ENCODE measurements at regions not wholly inside any gene's neighbourhood (a gene's known extent, or its start where the extent isn't known, plus 50 kb on each side); places are given as distances from the start of the nearest gene placed in this dataset.

DNA sequence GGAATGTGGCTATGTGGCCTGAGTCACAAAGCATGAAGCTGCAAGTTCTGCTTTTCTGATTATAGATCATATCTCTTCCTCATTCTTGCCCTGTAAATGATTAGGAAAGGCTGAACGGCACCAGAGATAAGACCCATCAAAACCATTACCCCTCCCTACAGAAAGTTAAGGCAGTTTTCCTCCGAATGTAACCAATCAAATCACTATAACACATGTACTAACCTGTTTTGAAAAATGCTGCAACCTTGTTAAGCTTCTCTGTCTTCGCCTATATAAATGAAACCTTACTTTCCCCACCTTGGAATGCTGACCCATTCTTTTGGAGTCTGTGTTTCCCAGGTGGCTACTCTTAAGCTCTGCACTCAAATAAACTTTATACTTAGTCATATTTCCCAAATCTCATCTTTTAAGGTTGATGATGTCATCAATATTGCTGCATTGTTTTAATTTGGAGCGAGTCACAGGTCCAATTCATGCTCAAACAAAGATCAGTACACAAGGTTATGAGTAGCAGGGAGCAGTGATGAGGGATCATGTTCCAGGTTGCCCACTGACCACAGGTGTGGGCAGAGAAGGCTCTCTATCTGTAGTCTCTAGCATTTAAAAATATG lies 662.3 kb downstream of the IRS1 start:
- Histone ChIP-seq H3K9me2 (ENCODE audit: insufficient read depth) (peaks cover 9% of the 10 kb centered on the region; the same call in 1 of the 2 replicates), H2AFZ (peak overlapping the region; percentile 85), H4K20me1 (replicated peaks; ENCODE audit: insufficient read depth) (no peaks in the 10 kb centered on the region), H3K36me3 (ENCODE audit: insufficient read depth) (no peaks in the 10 kb centered on the region), H3K27ac (ENCODE audit: low read depth) (no peak overlapping the region), H3K4me3 (no peak overlapping the region), H3K79me2 (replicated peaks; ENCODE audit: insufficient read depth) (no peaks in the 10 kb centered on the region), H3K4me2 (no peak overlapping the region), H3F3A (replicated peaks; ENCODE audit: low read depth) (no peaks in the 10 kb centered on the region), H3K4me1 (ENCODE audit: insufficient read depth) (peaks cover 4% of the 10 kb centered on the region), H3K27me3 (ENCODE audit: insufficient read depth) (no peaks in the 10 kb centered on the region)
- Mint-ChIP-seq H3K36me3 (ENCODE audit: low read depth) (no peaks in the 10 kb centered on the region), H3K9me3 (no peaks in the 10 kb centered on the region), H3K27ac (no peak overlapping the region), H3K27me3 (ENCODE audit: insufficient read depth, low read depth, poor library complexity) (no peaks in the 10 kb centered on the region), H3K4me1 (peaks cover 10% of the 10 kb centered on the region), H3K4me3 (no peak overlapping the region)
- ATAC-seq, result no peak
- DNase-seq (ENCODE audit: low spot score), result no peak
- no peak for TF ChIP-seq POLR2AphosphoS5 (IDR thresholded peaks at IDR 0.05; ENCODE audit: low read depth)

DNA sequence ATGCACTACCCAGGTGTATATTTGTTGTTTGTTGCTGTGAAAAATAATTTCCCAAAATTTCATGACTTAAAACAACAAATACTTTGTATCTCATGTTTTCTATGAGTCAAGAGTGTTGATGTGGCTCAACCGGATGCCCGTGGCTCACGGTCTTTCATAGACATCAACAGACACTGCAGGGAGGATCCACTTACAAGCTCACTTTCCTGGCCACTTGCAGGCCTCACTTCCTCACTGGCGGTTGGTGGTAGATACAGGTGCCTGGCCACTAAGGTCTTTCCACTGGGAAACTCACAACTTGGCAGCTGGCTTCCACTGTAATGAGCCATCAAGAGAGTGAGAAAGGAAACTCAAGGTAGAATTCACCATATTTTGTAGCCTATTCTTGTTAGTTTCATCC lies 662.9 kb downstream of the IRS1 start:
- Histone ChIP-seq H3F3A (replicated peaks; ENCODE audit: low read depth) (no peaks in the 10 kb centered on the region), H3K36me3 (ENCODE audit: insufficient read depth) (no peaks in the 10 kb centered on the region), H3K4me3 (no peak overlapping the region), H2AFZ (no peak overlapping the region; the same call in 1 of the 2 replicates), H4K20me1 (replicated peaks; ENCODE audit: insufficient read depth) (no peaks in the 10 kb centered on the region), H3K27me3 (ENCODE audit: insufficient read depth) (no peaks in the 10 kb centered on the region), H3K27ac (ENCODE audit: low read depth) (no peak overlapping the region), H3K79me2 (replicated peaks; ENCODE audit: insufficient read depth) (no peaks in the 10 kb centered on the region), H3K9me2 (ENCODE audit: insufficient read depth) (peaks cover 9% of the 10 kb centered on the region; the same call in 1 of the 2 replicates), H3K4me2 (no peak overlapping the region), H3K4me1 (ENCODE audit: insufficient read depth) (peaks cover 7% of the 10 kb centered on the region)
- no peaks in the 10 kb centered on the region for H3K9me3 Mint-ChIP-seq
- H3K4me3 Mint-ChIP-seq, result no peak overlapping the region
- H3K27me3 Mint-ChIP-seq (ENCODE audit: insufficient read depth, low read depth, poor library complexity), result no peaks in the 10 kb centered on the region
- no peak overlapping the region for H3K27ac Mint-ChIP-seq
- TF ChIP-seq, protein P1, sequence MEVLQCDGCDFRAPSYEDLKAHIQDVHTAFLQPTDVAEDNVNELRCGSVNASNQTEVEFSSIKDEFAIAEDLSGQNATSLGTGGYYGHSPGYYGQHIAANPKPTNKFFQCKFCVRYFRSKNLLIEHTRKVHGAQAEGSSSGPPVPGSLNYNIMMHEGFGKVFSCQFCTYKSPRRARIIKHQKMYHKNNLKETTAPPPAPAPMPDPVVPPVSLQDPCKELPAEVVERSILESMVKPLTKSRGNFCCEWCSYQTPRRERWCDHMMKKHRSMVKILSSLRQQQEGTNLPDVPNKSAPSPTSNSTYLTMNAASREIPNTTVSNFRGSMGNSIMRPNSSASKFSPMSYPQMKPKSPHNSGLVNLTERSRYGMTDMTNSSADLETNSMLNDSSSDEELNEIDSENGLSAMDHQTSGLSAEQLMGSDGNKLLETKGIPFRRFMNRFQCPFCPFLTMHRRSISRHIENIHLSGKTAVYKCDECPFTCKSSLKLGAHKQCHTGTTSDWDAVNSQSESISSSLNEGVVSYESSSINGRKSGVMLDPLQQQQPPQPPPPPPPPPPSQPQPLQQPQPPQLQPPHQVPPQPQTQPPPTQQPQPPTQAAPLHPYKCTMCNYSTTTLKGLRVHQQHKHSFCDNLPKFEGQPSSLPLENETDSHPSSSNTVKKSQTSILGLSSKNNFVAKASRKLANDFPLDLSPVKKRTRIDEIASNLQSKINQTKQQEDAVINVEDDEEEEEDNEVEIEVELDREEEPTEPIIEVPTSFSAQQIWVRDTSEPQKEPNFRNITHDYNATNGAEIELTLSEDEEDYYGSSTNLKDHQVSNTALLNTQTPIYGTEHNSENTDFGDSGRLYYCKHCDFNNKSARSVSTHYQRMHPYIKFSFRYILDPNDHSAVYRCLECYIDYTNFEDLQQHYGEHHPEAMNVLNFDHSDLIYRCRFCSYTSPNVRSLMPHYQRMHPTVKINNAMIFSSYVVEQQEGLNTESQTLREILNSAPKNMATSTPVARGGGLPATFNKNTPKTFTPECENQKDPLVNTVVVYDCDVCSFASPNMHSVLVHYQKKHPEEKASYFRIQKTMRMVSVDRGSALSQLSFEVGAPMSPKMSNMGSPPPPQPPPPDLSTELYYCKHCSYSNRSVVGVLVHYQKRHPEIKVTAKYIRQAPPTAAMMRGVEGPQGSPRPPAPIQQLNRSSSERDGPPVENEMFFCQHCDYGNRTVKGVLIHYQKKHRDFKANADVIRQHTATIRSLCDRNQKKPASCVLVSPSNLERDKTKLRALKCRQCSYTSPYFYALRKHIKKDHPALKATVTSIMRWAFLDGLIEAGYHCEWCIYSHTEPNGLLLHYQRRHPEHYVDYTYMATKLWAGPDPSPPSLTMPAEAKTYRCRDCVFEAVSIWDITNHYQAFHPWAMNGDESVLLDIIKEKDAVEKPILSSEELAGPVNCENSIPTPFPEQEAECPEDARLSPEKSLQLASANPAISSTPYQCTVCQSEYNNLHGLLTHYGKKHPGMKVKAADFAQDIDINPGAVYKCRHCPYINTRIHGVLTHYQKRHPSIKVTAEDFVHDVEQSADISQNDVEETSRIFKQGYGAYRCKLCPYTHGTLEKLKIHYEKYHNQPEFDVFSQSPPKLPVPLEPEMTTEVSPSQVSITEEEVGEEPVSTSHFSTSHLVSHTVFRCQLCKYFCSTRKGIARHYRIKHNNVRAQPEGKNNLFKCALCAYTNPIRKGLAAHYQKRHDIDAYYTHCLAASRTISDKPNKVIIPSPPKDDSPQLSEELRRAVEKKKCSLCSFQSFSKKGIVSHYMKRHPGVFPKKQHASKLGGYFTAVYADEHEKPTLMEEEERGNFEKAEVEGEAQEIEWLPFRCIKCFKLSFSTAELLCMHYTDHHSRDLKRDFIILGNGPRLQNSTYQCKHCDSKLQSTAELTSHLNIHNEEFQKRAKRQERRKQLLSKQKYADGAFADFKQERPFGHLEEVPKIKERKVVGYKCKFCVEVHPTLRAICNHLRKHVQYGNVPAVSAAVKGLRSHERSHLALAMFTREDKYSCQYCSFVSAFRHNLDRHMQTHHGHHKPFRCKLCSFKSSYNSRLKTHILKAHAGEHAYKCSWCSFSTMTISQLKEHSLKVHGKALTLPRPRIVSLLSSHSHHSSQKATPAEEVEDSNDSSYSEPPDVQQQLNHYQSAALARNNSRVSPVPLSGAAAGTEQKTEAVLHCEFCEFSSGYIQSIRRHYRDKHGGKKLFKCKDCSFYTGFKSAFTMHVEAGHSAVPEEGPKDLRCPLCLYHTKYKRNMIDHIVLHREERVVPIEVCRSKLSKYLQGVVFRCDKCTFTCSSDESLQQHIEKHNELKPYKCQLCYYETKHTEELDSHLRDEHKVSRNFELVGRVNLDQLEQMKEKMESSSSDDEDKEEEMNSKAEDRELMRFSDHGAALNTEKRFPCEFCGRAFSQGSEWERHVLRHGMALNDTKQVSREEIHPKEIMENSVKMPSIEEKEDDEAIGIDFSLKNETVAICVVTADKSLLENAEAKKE (CRISPR knock-in tag; IDR thresholded peaks at IDR 0.05), result no peak
- TF ChIP-seq, protein P2, sequence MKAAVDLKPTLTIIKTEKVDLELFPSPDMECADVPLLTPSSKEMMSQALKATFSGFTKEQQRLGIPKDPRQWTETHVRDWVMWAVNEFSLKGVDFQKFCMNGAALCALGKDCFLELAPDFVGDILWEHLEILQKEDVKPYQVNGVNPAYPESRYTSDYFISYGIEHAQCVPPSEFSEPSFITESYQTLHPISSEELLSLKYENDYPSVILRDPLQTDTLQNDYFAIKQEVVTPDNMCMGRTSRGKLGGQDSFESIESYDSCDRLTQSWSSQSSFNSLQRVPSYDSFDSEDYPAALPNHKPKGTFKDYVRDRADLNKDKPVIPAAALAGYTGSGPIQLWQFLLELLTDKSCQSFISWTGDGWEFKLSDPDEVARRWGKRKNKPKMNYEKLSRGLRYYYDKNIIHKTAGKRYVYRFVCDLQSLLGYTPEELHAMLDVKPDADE (IDR thresholded peaks at IDR 0.05), result no peak
- ATAC-seq (no peak), DNase-seq (ENCODE audit: low spot score) (no peak)
- no peaks in the 10 kb centered on the region for H3K36me3 Mint-ChIP-seq (ENCODE audit: low read depth)
- H3K4me1 Mint-ChIP-seq, result peaks cover 15% of the 10 kb centered on the region
